T-cell (primary cell): ENCODE measurements at regions not wholly inside any gene's neighbourhood (a gene's known extent, or its start where the extent isn't known, plus 50 kb on each side); places are given as distances from the start of the nearest gene placed in this dataset.

ENCODE experiments used
- ATAC-seq, 4 experiments: fragments of 200-7000 bp in 3 of 4; fragments of 150-1000 bp in 1 of 4; cut with Tn5 transposase; replicated peaks in 1 of 4; 1 replicate in 3 of 4; 2 replicates in 1 of 4; pipeline ENCODE4 v1.10.0; 2021; ENCODE audit warnings: moderate library complexity in 3 of 4, mild to moderate bottlenecking in 2 of 4, moderate number of reproducible peaks in 1 of 4
- CTCF ChIA-PET, 2 donors: fragments of 300-600 bp; sonication (Branson Sonifier 250); formaldehyde crosslinking; loops; one replicate each; lab custom pipeline; 2022; ENCODE audit warnings: antibody characterized with exemption in 2 of 2; lab: Charles Lee
- POLR2A ChIA-PET, 2 donors: fragments of 300-600 bp; sonication (Branson Sonifier 250); formaldehyde crosslinking; loops; one replicate each; lab custom pipeline; 2022; ENCODE audit warnings: antibody characterized with exemption in 2 of 2; lab: Charles Lee
- DNase-seq, 35 experiments: peaks; one replicate each; pipeline versions ENCODE4 v3.0.0 to v3.0.0-alpha.2; 2013 to 2023
- H3K27ac ChIP-seq: one replicate; pipeline ENCODE4 v1.5.1; 2013; ENCODE audit warnings: low read length
- H3K27me3 ChIP-seq, 2 experiments: replicated peaks in 1 of 2; 1 replicate in 1 of 2; 2 replicates in 1 of 2; pipeline versions ENCODE4 v1.6.1 to v1.7.0; 2013; ENCODE audit warnings: low read length in 1 of 2, mixed read lengths in 1 of 2; ENCODE audit not compliant: control insufficient read depth in 2 of 2, insufficient read depth in 2 of 2; ENCODE audit errors: extremely low read depth in 1 of 2
- H3K36me3 ChIP-seq, 2 donors: 1 replicate in 1 of 2; 2 replicates in 1 of 2; pipeline versions ENCODE4 v1.6.1 to v1.7.0; 2013; ENCODE audit warnings: low read length in 1 of 2; ENCODE audit not compliant: control insufficient read depth in 2 of 2, insufficient read depth in 1 of 2; ENCODE audit errors: extremely low read depth in 1 of 2
- H3K4me1 ChIP-seq, 2 experiments: 1 replicate in 1 of 2; 2 replicates in 1 of 2; pipeline versions ENCODE4 v1.6.1 to v1.7.0; 2013; ENCODE audit warnings: low read length in 2 of 2, mixed read lengths in 1 of 2; ENCODE audit not compliant: insufficient read depth in 2 of 2, control insufficient read depth in 1 of 2; ENCODE audit errors: extremely low read depth in 1 of 2
- H3K4me3 ChIP-seq, 2 donors: 1 replicate in 1 of 2; 2 replicates in 1 of 2; pipeline versions ENCODE4 v1.5.1 to v1.7.0; 2013; ENCODE audit warnings: mild to moderate bottlenecking in 2 of 2, low read length in 1 of 2, moderate library complexity in 1 of 2; ENCODE audit not compliant: control insufficient read depth in 1 of 2; ENCODE audit errors: extremely low read depth in 1 of 2
- H3K9me3 ChIP-seq: 2 replicates; pipeline ENCODE4 v1.7.0; 2013
- H3K27ac Mint-ChIP-seq, 2 donors: one replicate each; pipeline ENCODE4 v1.8.0; 2020 to 2021; ENCODE audit warnings: mild to moderate bottlenecking in 2 of 2, mixed read lengths in 2 of 2
- H3K27me3 Mint-ChIP-seq, 2 donors: one replicate each; pipeline ENCODE4 v1.8.0; 2021 to 2022; ENCODE audit warnings: mixed read lengths in 2 of 2
- H3K36me3 Mint-ChIP-seq: one replicate; pipeline ENCODE4 v1.8.0; 2021; ENCODE audit warnings: mixed read lengths
- H3K4me1 Mint-ChIP-seq, 3 donors: one replicate each; pipeline ENCODE4 v1.8.0; 2020 to 2022; ENCODE audit warnings: mixed read lengths in 3 of 3, mild to moderate bottlenecking in 1 of 3
- H3K4me3 Mint-ChIP-seq, 3 donors: one replicate each; pipeline ENCODE4 v1.8.0; 2020 to 2022; ENCODE audit warnings: mild to moderate bottlenecking in 3 of 3, mixed read lengths in 3 of 3, moderate library complexity in 3 of 3
- H3K9me3 Mint-ChIP-seq, 3 donors: one replicate each; pipeline ENCODE4 v1.8.0; 2020 to 2022; ENCODE audit warnings: mixed read lengths in 3 of 3
- WGBS: methylation state at CpG from one replicate; pipeline ENCODE4 v1.1.5; 2013; ENCODE audit warnings: missing lambda C conversion rate; ENCODE audit not compliant: insufficient coverage; 5-methylcytosine and 5-hydroxymethylcytosine counted together

DNA sequence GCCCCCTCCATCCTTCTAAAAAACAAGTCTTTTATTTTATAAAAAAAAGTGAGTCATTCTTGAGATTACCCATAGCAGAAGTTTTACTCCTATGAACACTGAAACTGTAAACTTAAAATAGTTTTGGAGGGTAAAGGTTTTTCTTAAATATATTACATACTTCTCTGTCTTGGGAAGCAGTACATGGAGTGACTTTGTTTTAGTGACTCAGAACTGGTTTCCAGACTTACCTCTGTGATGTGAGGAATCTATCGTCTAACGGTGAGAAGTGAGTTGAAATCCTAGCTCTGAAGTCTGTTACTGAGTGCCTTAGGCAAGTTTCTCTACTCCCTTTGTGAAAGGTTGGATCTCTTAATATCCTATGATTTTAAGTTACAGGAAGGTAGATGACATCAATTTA lies 176.3 kb upstream of the POU3F1 start:
- H3K36me3 ChIP-seq: no peaks in the 10 kb centered on the region

DNA sequence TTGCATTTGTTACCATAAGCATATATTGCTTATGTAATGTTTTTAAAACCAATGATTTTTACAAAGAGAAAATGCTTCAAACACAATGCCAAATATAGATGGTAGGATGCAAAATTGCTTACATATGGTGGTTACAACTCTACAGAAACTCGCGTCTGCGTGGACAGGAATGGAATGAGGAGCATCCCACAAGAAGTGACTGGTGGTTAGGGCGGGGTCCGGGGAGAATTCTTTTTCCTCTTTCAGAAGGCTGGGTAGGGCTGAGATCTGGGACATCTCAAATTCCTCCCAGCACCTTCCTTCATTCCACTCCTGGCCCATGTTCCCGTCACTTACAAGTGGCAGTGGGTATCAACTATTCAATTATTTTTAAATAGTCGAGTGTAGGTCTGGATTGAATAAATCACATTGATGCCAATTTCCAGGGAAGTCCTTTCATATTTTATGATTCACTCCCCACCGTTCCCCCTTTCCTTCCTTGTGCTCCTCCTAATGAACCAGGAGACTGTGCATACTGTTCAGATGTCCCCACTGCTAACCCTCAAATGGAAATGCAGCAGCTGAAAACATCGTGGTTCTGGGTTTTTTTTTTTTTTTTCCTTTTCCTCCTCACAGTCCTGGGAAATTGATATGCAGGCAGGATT lies 174.5 kb upstream of the POU3F1 start:
- no peaks in the 10 kb centered on the region for H3K9me3 ChIP-seq
- H3K4me1 Mint-ChIP-seq: no peaks in the 10 kb centered on the region
- peaks cover 25 to 47% of the 10 kb centered on the region in 2 donors for H3K27me3 Mint-ChIP-seq
- H3K36me3 ChIP-seq: no peaks in the 10 kb centered on the region
- no peak overlapping the region for H3K27ac ChIP-seq
- no peak overlapping the region for H3K4me3 Mint-ChIP-seq
- no peaks in the 10 kb centered on the region for H3K36me3 Mint-ChIP-seq
- H3K4me1 ChIP-seq: no peaks in the 10 kb centered on the region
- H3K27ac Mint-ChIP-seq: no peak overlapping the region
- H3K4me3 ChIP-seq: no peak overlapping the region
- DNase-seq (no peak), ATAC-seq (no peak)
- 40% methylated on average over 1 of the region's 9 CpGs for WGBS
- peaks cover 0 to 2% (median 0%) of the 10 kb centered on the region in 3 donors for H3K9me3 Mint-ChIP-seq
- ChIA-PET CTCF (no interaction called here), POLR2A (interaction anchor here in 1 of 2 donors (0.7 kb wide), 1 partner anchor 350 kb away, joined by 4 read pairs; no protein-coding TSS in a partner anchor)
- peaks cover 0 to 21% of the 10 kb centered on the region in 2 experiments for H3K27me3 ChIP-seq

More for the DNA sequence above, 176.3 kb upstream of the POU3F1 start:
- peaks cover 18 to 36% of the 10 kb centered on the region in 2 donors for H3K27me3 Mint-ChIP-seq
- no peaks in the 10 kb centered on the region for H3K4me1 ChIP-seq
- no peak overlapping the region for H3K4me3 Mint-ChIP-seq
- POLR2A ChIA-PET: no interaction called here
- CTCF ChIA-PET: no interaction called here
- ATAC-seq: no peak
- no peaks in the 10 kb centered on the region for H3K36me3 Mint-ChIP-seq
- no peak overlapping the region for H3K4me3 ChIP-seq
- WGBS: no CpG with 5 or more reads among the region's 2 CpGs
- DNase-seq: no peak
- H3K27ac ChIP-seq: no peak overlapping the region
- no peaks in the 10 kb centered on the region for H3K4me1 Mint-ChIP-seq
- no peaks in the 10 kb centered on the region for H3K9me3 ChIP-seq
- peaks cover 0 to 13% of the 10 kb centered on the region in 2 experiments for H3K27me3 ChIP-seq
- peaks cover 0 to 2% (median 0%) of the 10 kb centered on the region in 3 donors for H3K9me3 Mint-ChIP-seq
- H3K27ac Mint-ChIP-seq: no peak overlapping the region

DNA sequence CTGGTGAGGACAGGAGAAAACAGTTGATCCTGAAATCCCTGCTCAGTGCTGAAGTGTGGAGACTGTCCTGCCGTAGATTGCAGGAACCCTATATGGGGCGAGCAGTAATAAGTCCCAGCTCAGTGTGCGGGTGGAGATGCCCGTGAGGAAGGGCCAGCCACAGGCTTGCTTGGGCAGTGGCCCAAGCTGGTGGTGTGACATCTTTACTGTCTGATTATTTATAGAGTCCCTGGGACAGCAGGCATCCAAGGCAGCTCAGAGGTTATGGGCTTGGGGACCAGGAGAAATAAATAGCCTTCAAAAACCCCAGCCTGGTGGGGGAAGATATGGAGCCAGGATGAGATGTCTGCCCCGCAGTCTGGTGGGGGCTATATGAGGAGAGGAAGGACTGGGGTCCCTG lies 170.7 kb upstream of the POU3F1 start:
- DNase-seq: no peak
- no peak for ATAC-seq
- Mint-ChIP-seq H3K4me3 (no peak overlapping the region), H3K36me3 (no peaks in the 10 kb centered on the region), H3K27me3 (peaks cover 45 to 52% of the 10 kb centered on the region in 2 donors), H3K27ac (no peak overlapping the region), H3K9me3 (no peaks in the 10 kb centered on the region), H3K4me1 (peaks cover 0 to 10% (median 3%) of the 10 kb centered on the region in 3 donors)
- H3K4me1 ChIP-seq: no peaks in the 10 kb centered on the region
- CTCF ChIA-PET: no interaction called here
- WGBS: 90% methylated on average over 4 of the region's 5 CpGs
- peaks cover 0 to 45% of the 10 kb centered on the region in 2 experiments for H3K27me3 ChIP-seq
- POLR2A ChIA-PET: no interaction called here
- no peaks in the 10 kb centered on the region for H3K36me3 ChIP-seq
- H3K9me3 ChIP-seq: no peaks in the 10 kb centered on the region
- H3K27ac ChIP-seq: no peak overlapping the region
- H3K4me3 ChIP-seq: no peak overlapping the region

DNA sequence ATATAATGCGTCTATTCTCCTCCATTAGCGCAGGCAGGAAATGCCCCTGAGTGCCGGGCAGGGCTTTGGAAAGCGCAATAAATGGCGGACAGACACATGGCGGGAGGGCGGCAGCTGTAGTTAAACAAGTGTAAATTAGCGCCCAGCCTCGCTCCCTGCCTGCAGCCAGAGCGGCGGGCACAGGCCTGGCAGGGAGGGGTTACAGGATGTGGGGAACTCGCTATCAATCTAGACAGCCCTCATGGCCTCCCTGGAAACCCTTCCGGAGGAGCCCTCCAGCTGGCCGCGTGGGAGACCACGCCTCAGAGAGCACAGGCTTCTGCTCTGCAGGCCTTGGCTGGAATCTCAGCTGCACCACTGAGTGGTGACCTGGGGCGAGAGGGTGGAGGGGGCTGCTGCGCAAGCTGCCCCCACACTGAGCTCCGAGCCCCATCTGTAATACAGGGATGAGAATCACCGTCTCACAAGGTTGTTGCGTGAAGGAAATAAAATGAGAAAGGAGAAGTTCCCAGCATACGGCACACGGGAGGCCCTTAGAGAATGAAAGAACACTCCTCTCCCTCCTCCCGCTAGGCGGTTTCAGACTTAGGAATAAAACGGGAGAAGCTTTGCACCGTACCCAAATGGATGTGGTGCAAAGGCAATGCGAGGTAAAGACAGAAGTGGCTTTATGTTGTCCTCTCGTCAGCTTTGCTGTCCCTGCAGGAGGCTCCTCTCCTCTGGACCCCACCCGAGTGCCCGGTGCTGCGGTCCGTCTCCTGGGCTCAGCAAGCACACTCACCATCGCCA lies 167.2 kb upstream of the POU3F1 start:
- Histone ChIP-seq H3K4me1 (no peaks in the 10 kb centered on the region), H3K4me3 (no peak overlapping the region), H3K27ac (no peak overlapping the region), H3K27me3 (peaks cover 0 to 54% of the 10 kb centered on the region in 2 experiments), H3K36me3 (no peaks in the 10 kb centered on the region), H3K9me3 (no peaks in the 10 kb centered on the region)
- ChIA-PET POLR2A (no interaction called here), CTCF (no interaction called here)
- no peaks in the 10 kb centered on the region for H3K9me3 Mint-ChIP-seq
- 32% methylated on average over 22 of the region's 34 CpGs for WGBS
- no peak overlapping the region for H3K4me3 Mint-ChIP-seq
- H3K27ac Mint-ChIP-seq: no peak overlapping the region
- DNase-seq (no peak), ATAC-seq (no peak)
- H3K27me3 Mint-ChIP-seq: peaks cover 41 to 46% of the 10 kb centered on the region in 2 donors
- H3K4me1 Mint-ChIP-seq: peaks cover 0 to 10% (median 3%) of the 10 kb centered on the region in 3 donors
- H3K36me3 Mint-ChIP-seq: no peaks in the 10 kb centered on the region

DNA sequence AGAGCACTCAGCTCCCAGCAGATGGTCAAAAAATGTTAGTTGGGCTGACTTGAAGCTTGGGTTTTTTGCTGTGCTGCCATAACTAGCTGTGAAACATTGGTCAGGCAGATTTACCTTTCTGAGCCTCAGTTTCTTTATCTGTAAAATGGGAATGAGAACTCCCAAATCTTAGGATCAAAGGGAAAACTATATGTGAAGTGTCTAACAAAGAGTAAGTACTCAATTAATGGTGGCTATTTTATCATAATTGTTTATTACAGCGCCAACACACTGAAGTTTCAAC lies 164.2 kb upstream of the POU3F1 start:
- no peak overlapping the region for H3K27ac ChIP-seq
- peaks cover 0 to 57% of the 10 kb centered on the region in 2 experiments for H3K27me3 ChIP-seq
- H3K4me3 ChIP-seq: no peak overlapping the region
- DNase-seq (no peak), ATAC-seq (no peak)
- no peaks in the 10 kb centered on the region for H3K36me3 ChIP-seq
- no CpG with 5 or more reads among the region's 1 CpG for WGBS
- no peaks in the 10 kb centered on the region for H3K9me3 ChIP-seq
- H3K36me3 Mint-ChIP-seq: no peaks in the 10 kb centered on the region
- no peak overlapping the region for H3K27ac Mint-ChIP-seq
- H3K4me1 ChIP-seq: no peaks in the 10 kb centered on the region
- CTCF ChIA-PET: no interaction called here
- H3K4me3 Mint-ChIP-seq: no peak overlapping the region
- peaks cover 0 to 10% (median 3%) of the 10 kb centered on the region in 3 donors for H3K4me1 Mint-ChIP-seq
- peaks cover 24 to 38% of the 10 kb centered on the region in 2 donors for H3K27me3 Mint-ChIP-seq
- POLR2A ChIA-PET: no interaction called here
- H3K9me3 Mint-ChIP-seq: no peaks in the 10 kb centered on the region

DNA sequence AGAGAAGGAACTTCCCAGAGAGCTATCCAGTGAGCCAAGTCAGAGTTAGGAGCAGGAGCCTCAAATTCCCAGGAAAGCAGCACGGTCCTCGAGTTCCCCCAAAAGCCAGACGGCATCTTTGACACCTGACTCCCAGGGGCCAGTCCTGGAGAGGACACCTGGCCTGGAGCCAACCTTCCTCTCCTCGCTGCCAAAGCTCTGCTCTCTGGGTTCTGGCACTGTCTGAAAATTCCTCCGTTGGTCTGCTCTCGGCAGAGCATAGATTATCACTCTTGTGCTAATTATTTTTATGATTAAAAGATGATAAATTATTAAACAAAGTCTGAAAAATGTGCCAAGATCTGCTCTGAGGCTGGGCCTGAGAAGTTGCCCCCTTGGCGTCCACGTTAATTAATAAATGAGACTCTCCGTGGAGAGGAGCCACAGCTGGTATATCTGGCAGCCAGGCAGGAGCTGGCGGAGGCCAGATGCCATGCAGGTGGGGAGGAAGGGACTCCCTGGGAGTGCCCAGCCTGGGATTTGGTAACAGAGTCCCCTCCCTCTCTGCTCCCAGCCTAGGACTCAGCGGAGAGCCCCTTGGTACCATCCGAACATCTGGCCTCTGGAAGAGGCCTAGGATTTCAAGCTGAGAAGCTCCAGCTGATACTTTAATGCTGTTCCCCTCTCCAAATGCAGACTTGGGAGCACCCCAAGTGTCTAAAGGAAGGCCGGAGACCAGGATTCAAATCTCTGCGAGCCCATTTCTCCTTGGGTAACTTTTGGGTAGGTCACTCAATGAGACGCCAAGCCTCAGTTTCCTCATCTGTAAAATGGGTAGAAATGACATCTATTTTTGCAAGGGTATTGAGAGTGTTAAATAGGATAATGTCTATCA lies 163.7 kb upstream of the POU3F1 start:
- H3K4me3 ChIP-seq: no peak overlapping the region
- H3K4me1 Mint-ChIP-seq: peaks cover 0 to 10% (median 3%) of the 10 kb centered on the region in 3 donors
- H3K27ac ChIP-seq: no peak overlapping the region
- H3K27me3 ChIP-seq: peaks cover 0 to 60% of the 10 kb centered on the region in 2 experiments
- ChIA-PET POLR2A (no interaction called here), CTCF (no interaction called here)
- H3K4me3 Mint-ChIP-seq: no peak overlapping the region
- H3K4me1 ChIP-seq: no peaks in the 10 kb centered on the region
- H3K27ac Mint-ChIP-seq: no peak overlapping the region
- ATAC-seq: no peak
- no peaks in the 10 kb centered on the region for H3K36me3 Mint-ChIP-seq
- WGBS: 89% methylated on average over 8 of the region's 15 CpGs
- no peak for DNase-seq
- H3K9me3 ChIP-seq: no peaks in the 10 kb centered on the region
- H3K9me3 Mint-ChIP-seq: no peaks in the 10 kb centered on the region
- peaks cover 22 to 40% of the 10 kb centered on the region in 2 donors for H3K27me3 Mint-ChIP-seq
- no peaks in the 10 kb centered on the region for H3K36me3 ChIP-seq
